ENCODE measurements at regions not wholly inside any gene's neighbourhood (a gene's known extent, or its start where the extent isn't known, plus 50 kb on each side); places are given as distances from the start of the nearest gene placed in this dataset.
"Not testable (repeated sequence)": the region's sequence is repeated elsewhere in the genome, so short reads cannot be mapped to it uniquely, and the experiment has no call there.

GRCh38 chr9:39009743-39010142, 278.2 kb downstream of the CNTNAP3 start:
- H3K4me1 ChIP-seq (ENCODE audit: insufficient read depth, low read length); H4K20me1 ChIP-seq (ENCODE audit: insufficient read depth, low read length); ATAC-seq; BruUV-seq (replicated peaks); POLR2A ChIA-PET; H3K4me2 ChIP-seq (ENCODE audit: low read depth, low read length); H3K4me3 ChIP-seq (replicated peaks in 1 of 3; ENCODE audit: insufficient read depth in 1 of 3, low read depth in 2 of 3, low read length in 3 of 3); H3K36me3 ChIP-seq (replicated peaks in 1 of 2; ENCODE audit: control insufficient read depth in 1 of 2, insufficient read depth in 2 of 2, low read length in 2 of 2); FAIRE-seq; in situ Hi-C loops (cut with HindIII; ENCODE audit: extremely low pct_ligation_motif_present, low pct_unique_long_range_greater_than_20kb); H3K27me3 ChIP-seq (ENCODE audit: control insufficient read depth in 1 of 2, insufficient read depth in 2 of 2, low read length in 2 of 2); CTCF ChIA-PET (ENCODE audit: low intra/inter-chr PET ratio, low total read pairs); H3K79me2 ChIP-seq (ENCODE audit: insufficient read depth, low read length); H3K27ac ChIP-seq (ENCODE audit: extremely low read length, insufficient read depth, low read length); H3K9ac ChIP-seq (ENCODE audit: insufficient read depth, low read depth, low read length); H3K9me3 ChIP-seq (ENCODE audit: low read length); intact Hi-C loops (cut with micrococcal nuclease; ENCODE audit: unreplicated experiment); DNase-seq (ENCODE audit: low spot score); H2AFZ ChIP-seq (ENCODE audit: low read length): not testable (repeated sequence)
- 8% methylated on average over 4 of the region's 4 CpGs for WGBS (ENCODE audit: low lambda C conversion rate)

GRCh38 chr9:39009343-39009742, 278.6 kb downstream of the CNTNAP3 start:
- FAIRE-seq; H3K9me3 ChIP-seq (ENCODE audit: low read length); H3K27ac ChIP-seq (ENCODE audit: extremely low read length, insufficient read depth, low read length); H2AFZ ChIP-seq (ENCODE audit: low read length); ATAC-seq; H3K4me1 ChIP-seq (ENCODE audit: insufficient read depth, low read length); in situ Hi-C loops (cut with HindIII; ENCODE audit: extremely low pct_ligation_motif_present, low pct_unique_long_range_greater_than_20kb); H4K20me1 ChIP-seq (ENCODE audit: insufficient read depth, low read length); BruUV-seq (replicated peaks); H3K79me2 ChIP-seq (ENCODE audit: insufficient read depth, low read length); H3K27me3 ChIP-seq (ENCODE audit: control insufficient read depth in 1 of 2, insufficient read depth in 2 of 2, low read length in 2 of 2); H3K9ac ChIP-seq (ENCODE audit: insufficient read depth, low read depth, low read length); H3K4me2 ChIP-seq (ENCODE audit: low read depth, low read length); H3K4me3 ChIP-seq (replicated peaks in 1 of 3; ENCODE audit: insufficient read depth in 1 of 3, low read depth in 2 of 3, low read length in 3 of 3); H3K36me3 ChIP-seq (replicated peaks in 1 of 2; ENCODE audit: control insufficient read depth in 1 of 2, insufficient read depth in 2 of 2, low read length in 2 of 2); POLR2A ChIA-PET; DNase-seq (ENCODE audit: low spot score); CTCF ChIA-PET (ENCODE audit: low intra/inter-chr PET ratio, low total read pairs); intact Hi-C loops (cut with micrococcal nuclease; ENCODE audit: unreplicated experiment): not testable (repeated sequence)

- intact Hi-C loops (cut with micrococcal nuclease; ENCODE audit: unreplicated experiment); ATAC-seq; CTCF ChIA-PET (ENCODE audit: low intra/inter-chr PET ratio, low total read pairs); H2AFZ ChIP-seq (ENCODE audit: low read length); H3K79me2 ChIP-seq (ENCODE audit: insufficient read depth, low read length); H3K9ac ChIP-seq (ENCODE audit: insufficient read depth, low read depth, low read length); H3K4me1 ChIP-seq (ENCODE audit: insufficient read depth, low read length); H3K27ac ChIP-seq (ENCODE audit: extremely low read length, insufficient read depth, low read length); H3K36me3 ChIP-seq (replicated peaks in 1 of 2; ENCODE audit: control insufficient read depth in 1 of 2, insufficient read depth in 2 of 2, low read length in 2 of 2); FAIRE-seq; H3K4me2 ChIP-seq (ENCODE audit: low read depth, low read length); DNase-seq (ENCODE audit: low spot score); H4K20me1 ChIP-seq (ENCODE audit: insufficient read depth, low read length); H3K9me3 ChIP-seq (ENCODE audit: low read length); POLR2A ChIA-PET; H3K4me3 ChIP-seq (replicated peaks in 1 of 3; ENCODE audit: insufficient read depth in 1 of 3, low read depth in 2 of 3, low read length in 3 of 3); in situ Hi-C loops (cut with HindIII; ENCODE audit: extremely low pct_ligation_motif_present, low pct_unique_long_range_greater_than_20kb); H3K27me3 ChIP-seq (ENCODE audit: control insufficient read depth in 1 of 2, insufficient read depth in 2 of 2, low read length in 2 of 2); BruUV-seq (replicated peaks): not testable (repeated sequence)
- 63% methylated on average over 1 of the region's 2 CpGs for WGBS (ENCODE audit: low lambda C conversion rate)
Measured at GRCh38 chr9:39008907-39009306, 279.1 kb downstream of the CNTNAP3 start.

- H3K79me2 ChIP-seq (ENCODE audit: insufficient read depth, low read length); H2AFZ ChIP-seq (ENCODE audit: low read length); FAIRE-seq; H3K9ac ChIP-seq (ENCODE audit: insufficient read depth, low read depth, low read length); BruUV-seq (replicated peaks); POLR2A ChIA-PET; H3K36me3 ChIP-seq (replicated peaks in 1 of 2; ENCODE audit: control insufficient read depth in 1 of 2, insufficient read depth in 2 of 2, low read length in 2 of 2); H3K27me3 ChIP-seq (ENCODE audit: control insufficient read depth in 1 of 2, insufficient read depth in 2 of 2, low read length in 2 of 2); in situ Hi-C loops (cut with HindIII; ENCODE audit: extremely low pct_ligation_motif_present, low pct_unique_long_range_greater_than_20kb); H3K4me1 ChIP-seq (ENCODE audit: insufficient read depth, low read length); H4K20me1 ChIP-seq (ENCODE audit: insufficient read depth, low read length); H3K4me3 ChIP-seq (replicated peaks in 1 of 3; ENCODE audit: insufficient read depth in 1 of 3, low read depth in 2 of 3, low read length in 3 of 3); H3K9me3 ChIP-seq (ENCODE audit: low read length); H3K4me2 ChIP-seq (ENCODE audit: low read depth, low read length); DNase-seq (ENCODE audit: low spot score); ATAC-seq; CTCF ChIA-PET (ENCODE audit: low intra/inter-chr PET ratio, low total read pairs); H3K27ac ChIP-seq (ENCODE audit: extremely low read length, insufficient read depth, low read length); intact Hi-C loops (cut with micrococcal nuclease; ENCODE audit: unreplicated experiment): not testable (repeated sequence)
Measured at GRCh38 chr9:39005736-39006135, 282.2 kb downstream of the CNTNAP3 start.

GRCh38 chr9:39001085-39001593, 281.2 kb upstream of the FAM240B start:
- CTCF ChIA-PET (ENCODE audit: low intra/inter-chr PET ratio, low total read pairs); in situ Hi-C loops (cut with HindIII; ENCODE audit: extremely low pct_ligation_motif_present, low pct_unique_long_range_greater_than_20kb): not testable (repeated sequence)
- 51% methylated on average over 14 of the region's 14 CpGs for WGBS (ENCODE audit: low lambda C conversion rate)

More at GRCh38 chr9:39001085-39001593, 281.2 kb upstream of the FAM240B start:
- BruUV-seq (replicated peaks); H3K4me1 ChIP-seq (ENCODE audit: insufficient read depth, low read length); H3K36me3 ChIP-seq (replicated peaks in 1 of 2; ENCODE audit: control insufficient read depth in 1 of 2, insufficient read depth in 2 of 2, low read length in 2 of 2); H3K79me2 ChIP-seq (ENCODE audit: insufficient read depth, low read length); H3K27me3 ChIP-seq (ENCODE audit: control insufficient read depth in 1 of 2, insufficient read depth in 2 of 2, low read length in 2 of 2); H2AFZ ChIP-seq (ENCODE audit: low read length); ATAC-seq; FAIRE-seq; H3K27ac ChIP-seq (ENCODE audit: extremely low read length, insufficient read depth, low read length); POLR2A ChIA-PET; DNase-seq (ENCODE audit: low spot score); H3K9me3 ChIP-seq (ENCODE audit: low read length); H3K4me3 ChIP-seq (replicated peaks in 1 of 3; ENCODE audit: insufficient read depth in 1 of 3, low read depth in 2 of 3, low read length in 3 of 3); intact Hi-C loops (cut with micrococcal nuclease; ENCODE audit: unreplicated experiment); H3K9ac ChIP-seq (ENCODE audit: insufficient read depth, low read depth, low read length); H4K20me1 ChIP-seq (ENCODE audit: insufficient read depth, low read length); H3K4me2 ChIP-seq (ENCODE audit: low read depth, low read length): not testable (repeated sequence)

All from HepG2 (cell line).